Naive thymus-derived CD4-positive, alpha-beta T cell (primary cell): ENCODE measurements at regions not wholly inside any gene's neighbourhood (a gene's known extent, or its start where the extent isn't known, plus 50 kb on each side); places are given as distances from the start of the nearest gene placed in this dataset.
A peak's percentile ranks its signal among the peaks of the same experiment; 100 is the strongest.

ENCODE experiments used
- ATAC-seq: fragments of 150-1000 bp; cut with Tn5 transposase; 2 replicates; pipeline ENCODE4 v1.10.0; 2021; ENCODE audit warnings: mild to moderate bottlenecking, moderate library complexity
- CTCF ChIA-PET: fragments of 350-600 bp; sonication (Branson Sonifier 250); formaldehyde crosslinking; loops from one replicate; lab custom pipeline; 2021; ENCODE audit warnings: antibody characterized with exemption; lab: Charles Lee
- POLR2A ChIA-PET: fragments of 350-600 bp; sonication (Branson Sonifier 250); formaldehyde crosslinking; loops from one replicate; lab custom pipeline; 2021; ENCODE audit warnings: antibody characterized with exemption, inconsistent platforms; lab: Charles Lee
- DNase-seq, 9 donors: peaks; one replicate each; pipeline versions ENCODE4 v3.0.0 to v3.0.0-alpha.2; 2020 to 2022; ENCODE audit warnings: mixed read lengths in 1 of 9
- H3K27ac ChIP-seq: one replicate; pipeline ENCODE4 v1.7.0; 2013; ENCODE audit warnings: mild to moderate bottlenecking, low read depth, low read length, moderate library complexity
- H3K27me3 ChIP-seq, 2 donors: one replicate each; pipeline ENCODE4 v1.7.0; 2013; ENCODE audit warnings: low read length in 2 of 2, mild to moderate bottlenecking in 2 of 2, moderate library complexity in 2 of 2; ENCODE audit not compliant: control insufficient read depth in 2 of 2, insufficient read depth in 2 of 2
- H3K36me3 ChIP-seq, 3 experiments: 1 replicate in 2 of 3; 2 replicates in 1 of 3; pipeline ENCODE4 v1.7.0; 2013; ENCODE audit warnings: low read length in 3 of 3, mild to moderate bottlenecking in 3 of 3, moderate library complexity in 1 of 3; ENCODE audit not compliant: insufficient read depth in 3 of 3, control insufficient read depth in 2 of 3
- H3K4me1 ChIP-seq, 2 donors: one replicate each; pipeline ENCODE4 v1.7.0; 2013; ENCODE audit warnings: low read length in 2 of 2, mild to moderate bottlenecking in 2 of 2, moderate library complexity in 1 of 2; ENCODE audit not compliant: control insufficient read depth in 2 of 2, insufficient read depth in 2 of 2
- H3K4me3 ChIP-seq: 2 replicates; pipeline ENCODE4 v1.7.0; 2013; ENCODE audit warnings: mild to moderate bottlenecking, low read length
- H3K9me3 ChIP-seq, 3 experiments: 1 replicate in 2 of 3; 2 replicates in 1 of 3; pipeline ENCODE4 v1.7.0; 2013; ENCODE audit warnings: low read length in 3 of 3; ENCODE audit not compliant: control insufficient read depth in 2 of 3
- H3K27ac Mint-ChIP-seq, 9 donors: one replicate each; pipeline ENCODE4 v1.8.0; 2020 to 2022; ENCODE audit warnings: mixed read lengths in 9 of 9, mild to moderate bottlenecking in 8 of 9, moderate library complexity in 5 of 9, inconsistent platforms in 2 of 9
- H3K27me3 Mint-ChIP-seq, 5 donors: one replicate each; pipeline ENCODE4 v1.8.0; 2021 to 2022; ENCODE audit warnings: mixed read lengths in 5 of 5, mild to moderate bottlenecking in 1 of 5
- H3K36me3 Mint-ChIP-seq, 5 donors: one replicate each; pipeline ENCODE4 v1.8.0; 2020 to 2022; ENCODE audit warnings: mixed read lengths in 5 of 5, mild to moderate bottlenecking in 3 of 5, inconsistent platforms in 1 of 5
- H3K4me1 Mint-ChIP-seq, 7 donors: one replicate each; pipeline ENCODE4 v1.8.0; 2020 to 2022; ENCODE audit warnings: mixed read lengths in 7 of 7, mild to moderate bottlenecking in 3 of 7, inconsistent platforms in 1 of 7
- H3K4me3 Mint-ChIP-seq, 10 donors: one replicate each; pipeline ENCODE4 v1.8.0; 2020 to 2022; ENCODE audit warnings: mild to moderate bottlenecking in 10 of 10, mixed read lengths in 10 of 10, moderate library complexity in 6 of 10, inconsistent platforms in 2 of 10
- H3K9me3 Mint-ChIP-seq, 11 donors: one replicate each; pipeline ENCODE4 v1.8.0; 2020 to 2022; ENCODE audit warnings: mixed read lengths in 11 of 11, mild to moderate bottlenecking in 4 of 11, inconsistent platforms in 1 of 11, moderate library complexity in 1 of 11
- intact Hi-C, 2 donors: fragments of 100-400 bp; cut with micrococcal nuclease; formaldehyde crosslinking; loops; one replicate each; pipeline ENCODE4 v1.15.1; 2023

DNA sequence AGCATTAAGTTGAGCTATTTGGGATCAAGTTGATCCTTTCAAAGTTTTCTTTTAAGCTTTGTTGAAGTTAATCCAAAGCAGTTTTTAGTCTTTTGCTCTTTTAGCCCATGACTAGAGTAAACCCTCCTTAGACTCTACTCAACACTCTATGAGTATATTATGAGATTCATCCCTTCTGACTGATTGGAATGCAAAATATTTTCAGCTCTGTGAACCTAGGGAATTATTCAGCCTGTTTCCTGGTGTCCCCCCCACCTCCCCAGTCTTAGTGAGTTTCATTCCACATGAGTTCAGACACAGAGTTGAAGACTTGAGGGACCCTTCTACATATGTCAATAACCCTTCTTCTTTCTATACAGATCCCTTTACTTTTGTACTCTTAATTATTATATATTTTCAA, 413.7 kb downstream of the RFPL4B start:
- DNase-seq = no peak
- Histone ChIP-seq H3K27me3 (no peaks in the 10 kb centered on the region), H3K4me1 (no peaks in the 10 kb centered on the region), H3K36me3 (no peaks in the 10 kb centered on the region), H3K27ac (no peak overlapping the region), H3K4me3 (no peak overlapping the region), H3K9me3 (no peaks in the 10 kb centered on the region)
- H3K4me3 Mint-ChIP-seq = no peak overlapping the region
- H3K27me3 Mint-ChIP-seq = no peaks in the 10 kb centered on the region
- intact Hi-C loops = no loop called here
- ChIA-PET POLR2A (no interaction called here), CTCF (no interaction called here)
- H3K9me3 Mint-ChIP-seq = peaks cover 0 to 11% (median 0%) of the 10 kb centered on the region in 11 donors
- no peaks in the 10 kb centered on the region for H3K4me1 Mint-ChIP-seq
- H3K27ac Mint-ChIP-seq = no peak overlapping the region
- no peaks in the 10 kb centered on the region for H3K36me3 Mint-ChIP-seq
- no peak for ATAC-seq

DNA sequence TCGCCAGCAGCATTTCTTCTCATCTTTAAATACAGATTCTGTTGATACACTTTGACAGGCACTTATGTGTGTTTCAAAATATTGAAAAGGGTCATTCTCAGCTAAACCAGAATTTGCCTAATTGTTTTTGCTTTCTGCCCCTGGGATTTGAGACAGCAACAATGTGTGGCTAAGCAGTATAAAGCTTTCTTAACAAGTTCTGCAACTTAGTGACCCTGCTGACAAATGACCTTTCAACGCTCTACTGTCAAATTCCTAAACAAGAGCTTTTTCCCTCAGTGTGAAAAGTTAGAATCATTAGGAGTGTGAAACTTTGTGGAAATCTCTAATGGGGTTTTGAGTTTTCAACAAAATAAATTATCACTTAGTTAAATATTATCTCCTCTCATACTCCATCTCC, 414.6 kb downstream of the RFPL4B start:
- Mint-ChIP-seq H3K4me1 (no peaks in the 10 kb centered on the region), H3K27me3 (no peaks in the 10 kb centered on the region), H3K36me3 (no peaks in the 10 kb centered on the region), H3K9me3 (peaks cover 0 to 11% (median 2%) of the 10 kb centered on the region in 11 donors), H3K27ac (no peak overlapping the region), H3K4me3 (no peak overlapping the region)
- no peaks in the 10 kb centered on the region for H3K36me3 ChIP-seq
- no peak overlapping the region for H3K4me3 ChIP-seq
- H3K4me1 ChIP-seq = no peaks in the 10 kb centered on the region
- intact Hi-C loops = no loop called here
- ChIA-PET POLR2A (no interaction called here), CTCF (no interaction called here)
- H3K27me3 ChIP-seq = no peaks in the 10 kb centered on the region
- no peak overlapping the region for H3K27ac ChIP-seq
- ATAC-seq (no peak), DNase-seq (no peak)
- H3K9me3 ChIP-seq = no peaks in the 10 kb centered on the region

DNA sequence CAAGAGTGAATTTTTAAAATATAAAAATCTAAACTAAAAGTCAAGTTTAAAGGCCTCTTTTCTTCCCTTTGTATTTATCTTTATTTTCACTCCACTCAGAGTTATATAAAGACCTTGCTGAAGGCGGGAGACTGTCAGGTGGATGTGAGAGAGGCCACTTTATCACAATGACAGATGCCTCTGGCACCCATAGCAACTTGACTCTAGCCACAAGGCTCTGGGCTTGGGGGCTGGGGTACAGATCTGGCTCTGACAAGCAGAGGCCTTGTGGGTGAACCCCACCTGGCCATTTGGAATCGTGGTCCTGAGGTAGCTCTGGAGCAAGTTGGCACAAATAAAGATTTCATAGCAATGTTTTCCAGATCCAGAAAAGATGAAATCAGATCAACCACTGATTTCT, 417.2 kb downstream of the RFPL4B start:
- no peak overlapping the region for H3K27ac ChIP-seq
- ATAC-seq (no peak), DNase-seq (no peak)
- H3K9me3 ChIP-seq = no peaks in the 10 kb centered on the region
- H3K9me3 Mint-ChIP-seq = peaks cover 0 to 20% (median 8%) of the 10 kb centered on the region in 11 donors
- no peak overlapping the region for H3K4me3 Mint-ChIP-seq
- no peak overlapping the region for H3K4me3 ChIP-seq
- peaks cover 0 to 4% (median 0%) of the 10 kb centered on the region in 5 donors for H3K36me3 Mint-ChIP-seq
- ChIA-PET CTCF (no interaction called here), POLR2A (no interaction called here)
- no peaks in the 10 kb centered on the region for H3K4me1 ChIP-seq
- H3K36me3 ChIP-seq = no peaks in the 10 kb centered on the region
- H3K27me3 ChIP-seq = no peaks in the 10 kb centered on the region
- H3K4me1 Mint-ChIP-seq = no peaks in the 10 kb centered on the region
- no peaks in the 10 kb centered on the region for H3K27me3 Mint-ChIP-seq
- intact Hi-C loops = no loop called here
- H3K27ac Mint-ChIP-seq = no peak overlapping the region

DNA sequence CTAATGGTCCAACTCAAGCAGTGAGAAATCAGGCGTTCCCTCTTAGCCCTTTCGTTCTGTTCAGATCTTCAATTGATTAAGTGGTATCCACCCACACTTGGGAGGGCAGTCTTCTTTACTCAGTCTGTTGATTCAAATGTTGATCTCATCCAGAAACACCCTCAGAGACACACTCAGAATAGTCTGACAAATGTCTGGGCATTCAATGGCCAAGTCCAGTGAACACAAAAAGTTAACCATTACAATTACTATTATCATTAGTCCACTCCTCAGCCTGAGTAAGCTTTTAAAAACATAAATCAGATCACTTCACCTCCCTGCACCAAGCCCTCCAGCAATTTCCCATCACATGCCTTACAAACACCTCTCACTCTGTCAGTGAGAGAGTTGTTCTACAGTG, 423.2 kb downstream of the RFPL4B start:
- Histone ChIP-seq H3K36me3 (no peaks in the 10 kb centered on the region), H3K9me3 (no peaks in the 10 kb centered on the region), H3K27me3 (no peaks in the 10 kb centered on the region), H3K27ac (no peak overlapping the region), H3K4me3 (no peak overlapping the region), H3K4me1 (no peaks in the 10 kb centered on the region)
- DNase-seq = no peak
- H3K27me3 Mint-ChIP-seq = peaks cover 0 to 4% (median 0%) of the 10 kb centered on the region in 5 donors
- ChIA-PET CTCF (no interaction called here), POLR2A (no interaction called here)
- no peak overlapping the region for H3K4me3 Mint-ChIP-seq
- peaks cover 0 to 4% (median 0%) of the 10 kb centered on the region in 5 donors for H3K36me3 Mint-ChIP-seq
- ATAC-seq = no peak
- peaks cover 0 to 21% (median 8%) of the 10 kb centered on the region in 11 donors for H3K9me3 Mint-ChIP-seq
- no peaks in the 10 kb centered on the region for H3K4me1 Mint-ChIP-seq
- H3K27ac Mint-ChIP-seq = no peak overlapping the region
- intact Hi-C loops = no loop called here

DNA sequence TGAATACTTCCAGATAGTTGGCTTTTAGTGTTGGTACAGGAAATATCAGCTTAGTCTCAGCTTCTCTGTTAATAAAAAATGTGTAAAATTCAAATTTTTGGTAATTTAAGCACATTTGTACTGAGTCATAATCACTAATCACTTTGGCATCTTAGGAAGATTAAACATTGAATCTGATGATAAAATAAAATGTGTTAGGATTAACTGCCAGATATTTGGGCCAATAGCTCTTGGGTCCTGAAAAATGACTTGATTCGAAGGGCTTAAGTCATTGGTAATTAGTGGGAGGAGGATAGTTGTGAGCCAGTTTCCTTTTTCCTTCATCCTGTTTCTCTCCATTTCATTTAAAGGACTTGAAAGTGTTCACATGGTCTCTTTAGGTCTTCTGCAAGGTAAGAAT, 426.1 kb downstream of the RFPL4B start:
- H3K27ac Mint-ChIP-seq = no peak overlapping the region
- peaks cover 0 to 4% (median 0%) of the 10 kb centered on the region in 5 donors for H3K27me3 Mint-ChIP-seq
- Histone ChIP-seq H3K9me3 (no peaks in the 10 kb centered on the region), H3K36me3 (no peaks in the 10 kb centered on the region), H3K4me3 (no peak overlapping the region), H3K27me3 (no peaks in the 10 kb centered on the region), H3K4me1 (no peaks in the 10 kb centered on the region), H3K27ac (no peak overlapping the region)
- H3K9me3 Mint-ChIP-seq = peaks cover 0 to 12% (median 5%) of the 10 kb centered on the region in 11 donors
- POLR2A ChIA-PET = no interaction called here
- CTCF ChIA-PET = no interaction called here
- H3K4me3 Mint-ChIP-seq = no peak overlapping the region
- no peak for ATAC-seq
- intact Hi-C loops = no loop called here
- no peak for DNase-seq
- H3K36me3 Mint-ChIP-seq = peaks cover 0 to 4% (median 0%) of the 10 kb centered on the region in 5 donors
- H3K4me1 Mint-ChIP-seq = no peaks in the 10 kb centered on the region

DNA sequence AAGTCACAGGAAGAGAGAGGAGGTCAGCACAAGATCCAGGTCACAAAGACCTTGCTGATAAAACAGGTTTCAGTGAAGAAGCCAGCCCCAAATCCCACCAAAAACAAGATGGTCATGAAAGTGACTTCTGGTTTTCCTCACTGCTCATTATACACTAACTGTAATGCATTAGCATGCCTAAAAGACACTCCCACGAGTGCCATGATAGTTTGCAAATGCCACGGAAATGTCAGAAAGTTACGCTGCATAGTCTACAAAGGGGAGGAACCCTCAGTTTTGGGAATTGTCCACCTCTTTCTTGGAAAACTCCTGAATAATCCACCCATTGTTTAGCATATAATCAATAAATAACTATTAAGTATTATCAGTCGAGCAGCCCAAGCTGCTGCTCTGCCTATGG, 427.2 kb downstream of the RFPL4B start:
- ATAC-seq = no peak
- H3K9me3 ChIP-seq = no peaks in the 10 kb centered on the region
- Mint-ChIP-seq H3K4me3 (no peak overlapping the region), H3K4me1 (no peaks in the 10 kb centered on the region), H3K27me3 (peaks cover 0 to 4% (median 0%) of the 10 kb centered on the region in 5 donors), H3K36me3 (no peaks in the 10 kb centered on the region), H3K27ac (no peak overlapping the region), H3K9me3 (peaks cover 0 to 6% (median 0%) of the 10 kb centered on the region in 11 donors)
- CTCF ChIA-PET = no interaction called here
- H3K4me3 ChIP-seq = no peak overlapping the region
- POLR2A ChIA-PET = no interaction called here
- no peak overlapping the region for H3K27ac ChIP-seq
- no peaks in the 10 kb centered on the region for H3K4me1 ChIP-seq
- no peaks in the 10 kb centered on the region for H3K36me3 ChIP-seq
- no peaks in the 10 kb centered on the region for H3K27me3 ChIP-seq
- intact Hi-C loops = no loop called here
- DNase-seq = no peak

GRCh38 chr6:112780498-112781096, 433.5 kb downstream of the RFPL4B start:
- H3K27me3 Mint-ChIP-seq = peaks cover 0 to 2% (median 0%) of the 10 kb centered on the region in 5 donors
- DNase-seq (no peak), ATAC-seq (peak; percentile 66)
- Histone ChIP-seq H3K9me3 (no peaks in the 10 kb centered on the region), H3K4me1 (no peaks in the 10 kb centered on the region), H3K4me3 (no peak overlapping the region), H3K36me3 (no peaks in the 10 kb centered on the region), H3K27ac (no peak overlapping the region), H3K27me3 (no peaks in the 10 kb centered on the region)
- H3K9me3 Mint-ChIP-seq = peaks cover 0 to 5% (median 0%) of the 10 kb centered on the region in 11 donors
- no peaks in the 10 kb centered on the region for H3K4me1 Mint-ChIP-seq
- no peak overlapping the region for H3K27ac Mint-ChIP-seq
- H3K36me3 Mint-ChIP-seq = no peaks in the 10 kb centered on the region
- ChIA-PET POLR2A (no interaction called here), CTCF (no interaction called here)
- H3K4me3 Mint-ChIP-seq = no peak overlapping the region
- intact Hi-C loops = loop anchor here in 1 of 2 donors (2.0 kb wide), 1 partner anchor 1078 kb away; no protein-coding TSS in a partner anchor
